Cerebellar nuclear complex (tissue), 1 donor: ENCODE measurements at regions not wholly inside any gene's neighbourhood (a gene's known extent, or its start where the extent isn't known, plus 50 kb on each side); places are given as distances from the start of the nearest gene placed in this dataset.

Source experiments
- DNase-seq, 2 experiments: peaks; one replicate each; lab custom pipeline; 2025; lab: John Stamatoyannopoulos, UW

- DNase-seq = no peak
Measured at GRCh38 chr3:25291481-25291905, 136.6 kb upstream of the RARB start.

- DNase-seq = no peak
Measured at GRCh38 chr3:25292036-25292435, 136.0 kb upstream of the RARB start.

GRCh38 chr3:25292595-25292994 is 135.5 kb upstream of the RARB start:
- DNase-seq = no peak

- DNase-seq = no peak
Measured at GRCh38 chr3:25293736-25294135, 134.3 kb upstream of the RARB start.

- DNase-seq = no peak
Measured at GRCh38 chr3:25294169-25294805, 133.8 kb upstream of the RARB start.

GRCh38 chr3:25297667-25298585 is 130.1 kb upstream of the RARB start:
- no peak for DNase-seq

GRCh38 chr3:25300141-25300540 is 127.9 kb upstream of the RARB start:
- DNase-seq = no peak

- no peak for DNase-seq
Measured at GRCh38 chr3:25304916-25305315, 123.1 kb upstream of the RARB start.

- no peak for DNase-seq
Measured at GRCh38 chr3:25306066-25306465, 122.0 kb upstream of the RARB start.

- no peak for DNase-seq
Measured at GRCh38 chr3:25306705-25307104, 121.4 kb upstream of the RARB start.

GRCh38 chr3:25313286-25313685 is 114.8 kb upstream of the RARB start:
- DNase-seq = no peak

GRCh38 chr3:25324954-25325655 is 103.0 kb upstream of the RARB start:
- no peak for DNase-seq

GRCh38 chr3:25335356-25335755 is 92.7 kb upstream of the RARB start:
- DNase-seq = no peak

- DNase-seq = no peak
Measured at GRCh38 chr3:25338158-25338725, 89.8 kb upstream of the RARB start.

- DNase-seq = no peak
Measured at GRCh38 chr3:25339225-25339624, 88.8 kb upstream of the RARB start.

GRCh38 chr3:25344670-25345069 is 83.4 kb upstream of the RARB start:
- no peak for DNase-seq

- DNase-seq = no peak
Measured at GRCh38 chr3:25349095-25349494, 79.0 kb upstream of the RARB start.

GRCh38 chr3:25349828-25350724 is 78.0 kb upstream of the RARB start:
- no peak for DNase-seq

GRCh38 chr3:25350725-25351114 is 77.3 kb upstream of the RARB start:
- no peak for DNase-seq

- no peak for DNase-seq
Measured at GRCh38 chr3:25354071-25354470, 74.0 kb upstream of the RARB start.
